ENCODE measurements at regions not wholly inside any gene's neighbourhood (a gene's known extent, or its start where the extent isn't known, plus 50 kb on each side); places are given as distances from the start of the nearest gene placed in this dataset.

DNA sequence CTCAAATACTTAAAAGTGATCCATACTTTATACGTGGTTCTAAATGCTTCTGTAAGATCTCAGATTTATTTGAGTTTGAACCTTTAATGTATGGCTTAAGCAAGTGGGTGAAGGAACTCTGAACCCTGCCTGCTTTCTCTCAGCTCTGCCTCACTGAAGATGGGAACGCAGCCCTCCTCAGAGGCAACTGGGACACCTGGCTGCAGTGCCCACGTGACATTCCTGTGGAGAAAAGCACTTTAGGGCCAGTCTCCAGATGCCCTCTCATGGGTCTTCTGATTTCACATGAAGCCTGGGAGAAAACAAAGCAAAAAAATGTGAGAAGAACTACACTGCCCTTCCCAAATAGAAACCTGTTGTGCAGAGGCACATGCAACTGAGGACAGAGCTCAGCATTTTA is 242.6 kb upstream of the ANKRD30A start:
- 69% methylated on average over 2 of the region's 3 CpGs for WGBS (ENCODE audit: insufficient coverage)
- Histone ChIP-seq H2AFZ (ENCODE audit: insufficient read depth, low read depth, low read length, poor library complexity, severe bottlenecking) (no peak overlapping the region), H3K4me3 (replicated peaks in 1 of 3; ENCODE audit: low read depth in 2 of 3, low read length in 3 of 3) (no peak overlapping the region), H3K27me3 (ENCODE audit: control insufficient read depth in 2 of 2, insufficient read depth in 2 of 2, low read length in 2 of 2) (no peaks in the 10 kb centered on the region), H3K9ac (ENCODE audit: insufficient read depth, low read length, poor library complexity, severe bottlenecking) (no peak overlapping the region), H3K79me2 (ENCODE audit: insufficient read depth, low read length) (no peaks in the 10 kb centered on the region), H3K9me3 (replicated peaks in 1 of 2; ENCODE audit: control insufficient read depth in 1 of 2, insufficient read depth in 1 of 2, low read length in 2 of 2) (no peaks in the 10 kb centered on the region), H3K36me3 (replicated peaks in 1 of 2; ENCODE audit: control insufficient read depth in 1 of 2, insufficient read depth in 2 of 2, low read length in 2 of 2) (no peaks in the 10 kb centered on the region), H3K4me2 (replicated peaks; ENCODE audit: extremely low read depth, low read length, poor library complexity, severe bottlenecking) (no peak overlapping the region), H3K27ac (ENCODE audit: low read depth in 1 of 2, low read length in 2 of 2) (no peak overlapping the region), H3K4me1 (ENCODE audit: control insufficient read depth in 1 of 2, insufficient read depth in 2 of 2, low read length in 2 of 2) (no peaks in the 10 kb centered on the region), H4K20me1 (ENCODE audit: insufficient read depth, low read length) (no peaks in the 10 kb centered on the region)
- peaks cover 0 to 5% (median 0%) of the 10 kb centered on the region in 3 donors for H3K27me3 Mint-ChIP-seq (ENCODE audit: low read depth in 3 of 3)
- no peaks in the 10 kb centered on the region for H3K4me1 Mint-ChIP-seq
- DNase-seq = no peak
- H3K9me3 Mint-ChIP-seq = no peaks in the 10 kb centered on the region
- H3K36me3 Mint-ChIP-seq = no peaks in the 10 kb centered on the region
- intact Hi-C loops (cut with micrococcal nuclease) = no loop called here
- H3K27ac Mint-ChIP-seq = no peak overlapping the region
- TF ChIP-seq, protein P1, sequence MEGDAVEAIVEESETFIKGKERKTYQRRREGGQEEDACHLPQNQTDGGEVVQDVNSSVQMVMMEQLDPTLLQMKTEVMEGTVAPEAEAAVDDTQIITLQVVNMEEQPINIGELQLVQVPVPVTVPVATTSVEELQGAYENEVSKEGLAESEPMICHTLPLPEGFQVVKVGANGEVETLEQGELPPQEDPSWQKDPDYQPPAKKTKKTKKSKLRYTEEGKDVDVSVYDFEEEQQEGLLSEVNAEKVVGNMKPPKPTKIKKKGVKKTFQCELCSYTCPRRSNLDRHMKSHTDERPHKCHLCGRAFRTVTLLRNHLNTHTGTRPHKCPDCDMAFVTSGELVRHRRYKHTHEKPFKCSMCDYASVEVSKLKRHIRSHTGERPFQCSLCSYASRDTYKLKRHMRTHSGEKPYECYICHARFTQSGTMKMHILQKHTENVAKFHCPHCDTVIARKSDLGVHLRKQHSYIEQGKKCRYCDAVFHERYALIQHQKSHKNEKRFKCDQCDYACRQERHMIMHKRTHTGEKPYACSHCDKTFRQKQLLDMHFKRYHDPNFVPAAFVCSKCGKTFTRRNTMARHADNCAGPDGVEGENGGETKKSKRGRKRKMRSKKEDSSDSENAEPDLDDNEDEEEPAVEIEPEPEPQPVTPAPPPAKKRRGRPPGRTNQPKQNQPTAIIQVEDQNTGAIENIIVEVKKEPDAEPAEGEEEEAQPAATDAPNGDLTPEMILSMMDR (IDR thresholded peaks at IDR 0.05) = no peak
- no peak overlapping the region for H3K4me3 Mint-ChIP-seq

DNA sequence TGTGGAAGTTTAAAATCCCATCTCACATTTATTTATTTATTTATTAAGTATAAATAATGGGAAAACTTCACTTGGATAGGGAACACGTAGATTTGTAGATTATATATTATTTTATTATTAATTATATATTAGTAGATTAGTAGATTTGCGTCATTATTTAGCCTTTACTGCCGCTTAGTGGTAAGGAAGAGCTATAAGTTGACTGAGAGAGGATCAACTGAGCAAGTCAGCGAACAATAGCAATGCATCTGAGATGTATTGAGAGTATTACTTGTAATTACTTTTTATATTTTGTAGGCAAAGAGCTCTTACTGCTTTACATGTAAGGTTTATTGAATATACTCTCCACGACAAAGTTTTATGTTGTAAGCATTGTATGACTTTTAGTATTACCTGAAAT is 244.5 kb upstream of the ANKRD30A start:
- TF ChIP-seq, protein P1 (IDR thresholded peaks at IDR 0.05) = no peak
- H3K27me3 ChIP-seq (ENCODE audit: control insufficient read depth in 2 of 2, insufficient read depth in 2 of 2, low read length in 2 of 2) = no peaks in the 10 kb centered on the region
- Mint-ChIP-seq H3K36me3 (no peaks in the 10 kb centered on the region), H3K27ac (no peak overlapping the region), H3K27me3 (ENCODE audit: low read depth in 3 of 3) (peaks cover 0 to 5% (median 0%) of the 10 kb centered on the region in 3 donors), H3K4me1 (no peaks in the 10 kb centered on the region), H3K9me3 (no peaks in the 10 kb centered on the region), H3K4me3 (no peak overlapping the region)
- H3K4me2 ChIP-seq (replicated peaks; ENCODE audit: extremely low read depth, low read length, poor library complexity, severe bottlenecking) = no peak overlapping the region
- H3K79me2 ChIP-seq (ENCODE audit: insufficient read depth, low read length) = no peaks in the 10 kb centered on the region
- H4K20me1 ChIP-seq (ENCODE audit: insufficient read depth, low read length) = no peaks in the 10 kb centered on the region
- no peaks in the 10 kb centered on the region for H3K36me3 ChIP-seq (replicated peaks in 1 of 2; ENCODE audit: control insufficient read depth in 1 of 2, insufficient read depth in 2 of 2, low read length in 2 of 2)
- H3K4me1 ChIP-seq (ENCODE audit: control insufficient read depth in 1 of 2, insufficient read depth in 2 of 2, low read length in 2 of 2) = no peaks in the 10 kb centered on the region
- DNase-seq = no peak
- intact Hi-C loops (cut with micrococcal nuclease) = no loop called here
- H3K9ac ChIP-seq (ENCODE audit: insufficient read depth, low read length, poor library complexity, severe bottlenecking) = no peak overlapping the region
- no peak overlapping the region for H2AFZ ChIP-seq (ENCODE audit: insufficient read depth, low read depth, low read length, poor library complexity, severe bottlenecking)
- no peak overlapping the region for H3K4me3 ChIP-seq (replicated peaks in 1 of 3; ENCODE audit: low read depth in 2 of 3, low read length in 3 of 3)
- no peaks in the 10 kb centered on the region for H3K9me3 ChIP-seq (replicated peaks in 1 of 2; ENCODE audit: control insufficient read depth in 1 of 2, insufficient read depth in 1 of 2, low read length in 2 of 2)
- no CpG with 5 or more reads among the region's 5 CpGs for WGBS (ENCODE audit: insufficient coverage)
- H3K27ac ChIP-seq (ENCODE audit: low read depth in 1 of 2, low read length in 2 of 2) = no peak overlapping the region
